Activated CD4-positive, CD25-positive, alpha-beta regulatory T cell (primary cell): ENCODE measurements at regions not wholly inside any gene's neighbourhood (a gene's known extent, or its start where the extent isn't known, plus 50 kb on each side); places are given as distances from the start of the nearest gene placed in this dataset.
A peak's percentile ranks its signal among the peaks of the same experiment; 100 is the strongest.

Experiments
- DNase-seq, 4 experiments: peaks; one replicate each; lab custom pipeline; 2025; lab: John Stamatoyannopoulos, UW

- no peak for DNase-seq
Observed at GRCh38 chr11:45347348-45348082, 61.4 kb upstream of the SYT13 start.

- no peak for DNase-seq
Observed at GRCh38 chr11:45345491-45345890, 59.4 kb upstream of the SYT13 start.

GRCh38 chr11:45344028-45344427 is 57.9 kb upstream of the SYT13 start:
- DNase-seq = no peak

GRCh38 chr11:45343444-45343843 is 57.3 kb upstream of the SYT13 start:
- no peak for DNase-seq

- no peak for DNase-seq
Observed at GRCh38 chr11:45341372-45341771, 55.2 kb upstream of the SYT13 start.

- peak; percentile 78 to 94 (median 83) for DNase-seq
Observed at GRCh38 chr11:45339729-45340519, 53.8 kb upstream of the SYT13 start.

GRCh38 chr11:45337583-45338360 is 51.6 kb upstream of the SYT13 start:
- no peak for DNase-seq

GRCh38 chr11:45336136-45336535 is 50.0 kb upstream of the SYT13 start:
- no peak for DNase-seq
